ENCODE measurements at regions not wholly inside any gene's neighbourhood (a gene's known extent, or its start where the extent isn't known, plus 50 kb on each side); places are given as distances from the start of the nearest gene placed in this dataset.
A peak's percentile ranks its signal among the peaks of the same experiment; 100 is the strongest.

DNA sequence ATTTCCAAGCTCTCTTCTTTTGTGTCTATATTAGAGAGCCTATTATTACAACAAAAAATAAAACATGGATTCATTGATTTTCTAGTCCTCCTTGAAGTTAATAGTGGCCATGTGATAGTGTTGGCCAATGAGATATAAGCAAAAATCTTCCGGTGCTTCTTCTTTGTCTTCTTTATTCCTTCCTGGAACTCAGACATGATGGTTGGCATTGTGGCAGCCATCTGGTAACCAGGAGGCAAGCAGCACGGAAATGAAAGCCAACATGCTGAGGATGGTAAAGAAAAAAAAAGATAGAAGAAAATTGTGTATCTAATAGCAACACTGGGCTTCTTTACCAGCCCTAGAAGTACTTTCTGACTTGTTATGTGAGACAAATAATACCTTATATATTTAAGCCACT is 50.8 kb upstream of the SEL1L start:
- Histone ChIP-seq H3K27ac (no peak overlapping the region), H3K4me1 (no peaks in the 10 kb centered on the region), H3K36me3 (no peaks in the 10 kb centered on the region), H3K4me3 (no peak overlapping the region), H3K9me3 (no peaks in the 10 kb centered on the region), H3K27me3 (no peaks in the 10 kb centered on the region)
- DNase-seq, result no peak
- no peak for ATAC-seq
- intact Hi-C loops (cut with DNase I), result no loop called here
- WGBS, 4 donors, result 89 to 91% (median 91%) methylated on average over 2 of the region's 2 CpGs
- no peak for TF ChIP-seq POLR2A (IDR thresholded peaks at IDR 0.05)
- TF ChIP-seq, protein P1, sequence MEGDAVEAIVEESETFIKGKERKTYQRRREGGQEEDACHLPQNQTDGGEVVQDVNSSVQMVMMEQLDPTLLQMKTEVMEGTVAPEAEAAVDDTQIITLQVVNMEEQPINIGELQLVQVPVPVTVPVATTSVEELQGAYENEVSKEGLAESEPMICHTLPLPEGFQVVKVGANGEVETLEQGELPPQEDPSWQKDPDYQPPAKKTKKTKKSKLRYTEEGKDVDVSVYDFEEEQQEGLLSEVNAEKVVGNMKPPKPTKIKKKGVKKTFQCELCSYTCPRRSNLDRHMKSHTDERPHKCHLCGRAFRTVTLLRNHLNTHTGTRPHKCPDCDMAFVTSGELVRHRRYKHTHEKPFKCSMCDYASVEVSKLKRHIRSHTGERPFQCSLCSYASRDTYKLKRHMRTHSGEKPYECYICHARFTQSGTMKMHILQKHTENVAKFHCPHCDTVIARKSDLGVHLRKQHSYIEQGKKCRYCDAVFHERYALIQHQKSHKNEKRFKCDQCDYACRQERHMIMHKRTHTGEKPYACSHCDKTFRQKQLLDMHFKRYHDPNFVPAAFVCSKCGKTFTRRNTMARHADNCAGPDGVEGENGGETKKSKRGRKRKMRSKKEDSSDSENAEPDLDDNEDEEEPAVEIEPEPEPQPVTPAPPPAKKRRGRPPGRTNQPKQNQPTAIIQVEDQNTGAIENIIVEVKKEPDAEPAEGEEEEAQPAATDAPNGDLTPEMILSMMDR (IDR thresholded peaks at IDR 0.05), result no peak

DNA sequence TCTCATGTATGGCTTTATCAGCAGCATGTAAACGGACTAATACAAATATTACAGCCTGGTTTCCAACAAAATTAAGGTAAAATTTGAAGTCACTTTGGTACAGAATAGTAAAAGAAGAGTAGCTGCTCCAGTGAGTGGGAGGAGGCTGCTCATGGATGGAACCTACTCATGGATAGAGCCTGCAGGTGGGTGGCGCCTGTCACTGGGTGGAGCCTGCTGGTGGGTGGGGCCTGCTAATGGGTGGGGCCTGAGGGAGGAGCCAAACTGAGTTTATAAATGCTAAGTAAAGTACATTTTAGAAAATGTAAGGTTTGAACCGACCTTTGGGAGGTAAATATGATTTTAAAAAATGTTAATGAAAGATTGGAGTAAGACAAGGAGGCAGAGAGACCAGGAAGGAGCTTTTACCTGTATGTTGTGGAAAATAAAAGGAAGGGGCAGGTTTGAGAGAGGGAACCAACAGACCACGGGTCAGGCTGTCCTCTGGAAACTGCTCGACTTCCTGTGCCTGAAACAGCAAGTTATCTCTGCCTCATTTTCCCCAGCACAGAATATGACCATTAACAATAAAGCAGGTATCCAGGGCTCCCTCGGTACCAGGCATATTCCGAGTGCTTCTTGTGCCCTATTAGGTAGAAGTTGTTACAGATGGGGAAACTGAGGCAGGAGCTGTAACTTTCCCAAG is 55.9 kb upstream of the SEL1L start:
- Histone ChIP-seq H3K9me3 (no peaks in the 10 kb centered on the region), H3K36me3 (no peaks in the 10 kb centered on the region), H3K4me3 (no peak overlapping the region), H3K27me3 (no peaks in the 10 kb centered on the region), H3K27ac (no peak overlapping the region), H3K4me1 (peaks cover 0 to 4% (median 0%) of the 10 kb centered on the region in 12 donors)
- no peak for ATAC-seq
- intact Hi-C loops (cut with DNase I), result no loop called here
- no peak for TF ChIP-seq POLR2A (IDR thresholded peaks at IDR 0.05)
- TF ChIP-seq, protein P1 (IDR thresholded peaks at IDR 0.05), result no peak
- DNase-seq, result no peak
- WGBS, 4 donors, result 85 to 91% (median 88%) methylated on average over 7 of the region's 7 CpGs

GRCh38 chr14:81591266-81591665 is 57.6 kb upstream of the SEL1L start:
- 52 to 83% (median 59%) methylated on average over 1 to 3 of the region's 3 CpGs for WGBS, 4 donors
- Histone ChIP-seq H3K27ac (no peak overlapping the region), H3K4me3 (no peak overlapping the region), H3K36me3 (no peaks in the 10 kb centered on the region), H3K4me1 (peaks cover 0 to 5% (median 0%) of the 10 kb centered on the region in 12 donors), H3K9me3 (no peaks in the 10 kb centered on the region), H3K27me3 (no peaks in the 10 kb centered on the region)
- DNase-seq (no peak), ATAC-seq (no peak)
- intact Hi-C loops (cut with DNase I), result no loop called here
- TF ChIP-seq POLR2A (IDR thresholded peaks at IDR 0.05), result no peak
- TF ChIP-seq, protein P1 (IDR thresholded peaks at IDR 0.05), result no peak

DNA sequence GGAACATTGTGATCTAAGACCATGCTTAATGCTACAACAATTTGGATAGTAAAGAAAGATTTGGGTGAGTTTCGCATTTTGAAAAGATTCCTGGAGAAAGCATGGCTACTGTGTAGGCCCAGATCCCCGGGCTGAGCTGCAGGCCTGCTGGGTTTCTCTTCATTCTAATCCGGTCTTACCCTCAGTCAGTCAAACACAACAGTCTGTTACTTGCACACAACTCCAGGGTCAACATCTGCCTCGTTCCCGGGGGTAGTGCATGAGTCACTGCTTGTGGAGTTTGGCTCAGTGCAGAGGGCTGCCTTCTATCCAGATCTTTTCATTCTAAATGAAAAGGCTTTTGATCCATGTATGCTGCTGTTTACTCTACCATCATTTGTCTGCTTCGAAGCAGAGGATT is 60.4 kb upstream of the SEL1L start:
- Histone ChIP-seq H3K4me1 (peaks cover 0 to 5% (median 0%) of the 10 kb centered on the region in 12 donors), H3K36me3 (no peaks in the 10 kb centered on the region), H3K9me3 (no peaks in the 10 kb centered on the region), H3K4me3 (no peak overlapping the region), H3K27me3 (no peaks in the 10 kb centered on the region), H3K27ac (no peak overlapping the region)
- DNase-seq, result peak; percentile 17 to 63 (median 33)
- ATAC-seq, result peak in 3 of 4 donors; percentile 73 to 88 (median 88)
- no peak for TF ChIP-seq POLR2A (IDR thresholded peaks at IDR 0.05)
- TF ChIP-seq, protein P1 (IDR thresholded peaks at IDR 0.05), result no peak
- WGBS, 4 donors, result 43 to 46% (median 44%) methylated on average over 6 of the region's 6 CpGs
- intact Hi-C loops (cut with DNase I), result no loop called here
